Ascending aorta (tissue), 2 donors: ENCODE measurements at regions not wholly inside any gene's neighbourhood (a gene's known extent, or its start where the extent isn't known, plus 50 kb on each side); places are given as distances from the start of the nearest gene placed in this dataset.
"Not testable (repeated sequence)": the region's sequence is repeated elsewhere in the genome, so short reads cannot be mapped to it uniquely, and the experiment has no call there.

ENCODE experiments used
- DNase-seq, 2 donors: peaks; one replicate each; pipeline ENCODE4 v3.0.0-alpha.2; 2019; ENCODE audit warnings: low spot score in 2 of 2
- H3K27ac ChIP-seq, 2 donors: fragments of 200-600 bp; sonication (generic); one replicate each; pipeline ENCODE4 v1.5.1; 2016 to 2017; ENCODE audit warnings: mild to moderate bottlenecking in 1 of 2
- H3K27me3 ChIP-seq: fragments of 200-600 bp; sonication (generic); one replicate; pipeline ENCODE4 v1.5.1; 2017
- H3K36me3 ChIP-seq, 2 donors: fragments of 200-600 bp; sonication (generic); one replicate each; pipeline ENCODE4 v1.5.1; 2016
- H3K4me1 ChIP-seq, 2 donors: fragments of 200-600 bp; sonication (generic); one replicate each; pipeline ENCODE4 v1.5.1; 2016 to 2017; ENCODE audit warnings: mild to moderate bottlenecking in 1 of 2
- H3K4me3 ChIP-seq, 2 donors: fragments of 200-600 bp; sonication (generic); one replicate each; pipeline ENCODE4 v1.5.1; 2016 to 2017; ENCODE audit warnings: mild to moderate bottlenecking in 1 of 2
- H3K9me3 ChIP-seq, 2 donors: fragments of 200-600 bp; sonication (generic); one replicate each; pipeline ENCODE4 v1.5.1; 2016
- intact Hi-C: fragments of 100-400 bp; cut with DNase I; formaldehyde crosslinking; loops from one replicate; pipeline ENCODE4 v1.15.1; 2023
- TF ChIP-seq, protein P1 (sequence below), 3 experiments: fragments of 200-600 bp in 2 of 3; fragments of 450-650 bp in 1 of 3; sonication (generic) in 2 of 3; IDR thresholded peaks; one replicate each; pipeline ENCODE4 v1.5.1; 2016 to 2019; ENCODE audit warnings: antibody characterized with exemption in 3 of 3, mild to moderate bottlenecking in 1 of 3, moderate library complexity in 1 of 3

DNA sequence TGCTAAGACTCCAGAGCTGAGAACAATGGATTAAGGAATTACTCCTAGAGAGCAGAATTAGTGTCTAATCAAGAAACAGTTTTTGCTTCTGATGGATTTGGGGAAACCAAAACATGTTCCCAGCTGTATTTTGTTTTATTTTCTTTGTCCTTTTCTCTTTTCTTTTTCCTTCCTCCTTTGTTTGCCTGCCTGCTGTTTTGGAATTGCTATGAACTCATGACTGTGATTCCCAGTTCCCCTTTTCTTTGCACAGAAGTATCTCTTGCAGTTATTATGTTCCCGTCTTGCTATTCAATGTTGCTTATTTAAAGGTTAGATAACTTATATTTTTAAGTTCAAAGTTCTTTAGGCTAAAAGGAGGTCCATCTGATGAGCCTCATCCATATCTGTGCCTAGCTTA lies 77.0 kb upstream of the GBE1 start:
- Histone ChIP-seq H3K9me3 (no peaks in the 10 kb centered on the region), H3K27me3 (no peaks in the 10 kb centered on the region), H3K4me3 (no peak overlapping the region), H3K36me3 (no peaks in the 10 kb centered on the region), H3K27ac (no peak overlapping the region), H3K4me1 (peaks cover 0 to 2% of the 10 kb centered on the region in 2 donors)
- intact Hi-C loops: no loop called here
- TF ChIP-seq, protein P1, sequence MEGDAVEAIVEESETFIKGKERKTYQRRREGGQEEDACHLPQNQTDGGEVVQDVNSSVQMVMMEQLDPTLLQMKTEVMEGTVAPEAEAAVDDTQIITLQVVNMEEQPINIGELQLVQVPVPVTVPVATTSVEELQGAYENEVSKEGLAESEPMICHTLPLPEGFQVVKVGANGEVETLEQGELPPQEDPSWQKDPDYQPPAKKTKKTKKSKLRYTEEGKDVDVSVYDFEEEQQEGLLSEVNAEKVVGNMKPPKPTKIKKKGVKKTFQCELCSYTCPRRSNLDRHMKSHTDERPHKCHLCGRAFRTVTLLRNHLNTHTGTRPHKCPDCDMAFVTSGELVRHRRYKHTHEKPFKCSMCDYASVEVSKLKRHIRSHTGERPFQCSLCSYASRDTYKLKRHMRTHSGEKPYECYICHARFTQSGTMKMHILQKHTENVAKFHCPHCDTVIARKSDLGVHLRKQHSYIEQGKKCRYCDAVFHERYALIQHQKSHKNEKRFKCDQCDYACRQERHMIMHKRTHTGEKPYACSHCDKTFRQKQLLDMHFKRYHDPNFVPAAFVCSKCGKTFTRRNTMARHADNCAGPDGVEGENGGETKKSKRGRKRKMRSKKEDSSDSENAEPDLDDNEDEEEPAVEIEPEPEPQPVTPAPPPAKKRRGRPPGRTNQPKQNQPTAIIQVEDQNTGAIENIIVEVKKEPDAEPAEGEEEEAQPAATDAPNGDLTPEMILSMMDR (IDR thresholded peaks at IDR 0.05): no peak
- DNase-seq: no peak

DNA sequence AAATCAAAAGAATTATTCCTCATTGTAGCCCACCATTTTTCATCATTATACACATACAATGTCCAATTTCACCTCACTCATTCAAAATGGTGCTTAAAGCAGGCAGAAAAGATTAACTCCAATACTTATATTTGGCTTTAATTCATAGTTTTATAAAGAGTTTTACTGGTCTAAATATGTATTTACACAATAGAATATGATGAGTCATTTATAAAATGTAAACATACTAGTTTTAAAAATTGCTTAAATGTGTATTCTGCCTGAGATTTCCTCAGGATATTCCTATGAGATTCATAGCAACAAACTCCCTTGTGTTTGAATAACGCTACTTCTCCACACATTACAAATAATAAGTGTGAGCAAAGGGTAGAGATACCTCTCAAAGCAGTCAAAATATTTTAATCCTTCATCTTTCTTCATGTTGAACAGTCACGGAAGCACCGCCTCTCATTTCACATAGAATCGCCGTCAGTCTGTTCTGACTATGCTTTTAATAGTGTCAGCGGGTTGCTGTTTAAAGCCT lies 75.7 kb upstream of the GBE1 start:
- H3K36me3 ChIP-seq: no peaks in the 10 kb centered on the region
- no peaks in the 10 kb centered on the region for H3K9me3 ChIP-seq
- DNase-seq: no peak
- intact Hi-C loops: no loop called here
- H3K27me3 ChIP-seq: no peaks in the 10 kb centered on the region
- H3K4me3 ChIP-seq: no peak overlapping the region
- peaks cover 0 to 2% of the 10 kb centered on the region in 2 donors for H3K4me1 ChIP-seq
- TF ChIP-seq, protein P1 (IDR thresholded peaks at IDR 0.05): no peak
- H3K27ac ChIP-seq: no peak overlapping the region

DNA sequence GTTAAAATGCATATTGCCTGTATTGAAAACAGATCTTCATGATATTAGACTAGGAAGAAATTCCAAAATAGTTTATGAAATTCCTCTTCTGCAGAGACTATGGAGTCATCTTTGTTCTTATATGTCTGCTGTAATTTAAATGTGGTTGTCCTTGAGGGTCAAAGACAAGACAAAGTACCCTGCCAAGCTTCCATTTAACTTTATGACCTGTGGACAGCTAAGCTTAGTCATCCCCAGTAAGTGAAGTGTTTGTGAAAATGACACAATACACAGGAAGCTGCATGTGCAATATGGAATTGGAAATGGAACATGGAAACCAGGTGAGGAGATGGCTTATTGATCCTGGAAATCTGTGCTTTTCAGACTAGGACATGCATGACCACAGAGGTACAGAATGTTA lies 68.5 kb upstream of the GBE1 start:
- intact Hi-C loops: no loop called here
- no peak for DNase-seq
- Histone ChIP-seq H3K4me1 (no peaks in the 10 kb centered on the region), H3K9me3 (no peaks in the 10 kb centered on the region), H3K36me3 (no peaks in the 10 kb centered on the region), H3K27me3 (no peaks in the 10 kb centered on the region), H3K4me3 (no peak overlapping the region), H3K27ac (no peak overlapping the region)
- TF ChIP-seq, protein P1 (IDR thresholded peaks at IDR 0.05): no peak

DNA sequence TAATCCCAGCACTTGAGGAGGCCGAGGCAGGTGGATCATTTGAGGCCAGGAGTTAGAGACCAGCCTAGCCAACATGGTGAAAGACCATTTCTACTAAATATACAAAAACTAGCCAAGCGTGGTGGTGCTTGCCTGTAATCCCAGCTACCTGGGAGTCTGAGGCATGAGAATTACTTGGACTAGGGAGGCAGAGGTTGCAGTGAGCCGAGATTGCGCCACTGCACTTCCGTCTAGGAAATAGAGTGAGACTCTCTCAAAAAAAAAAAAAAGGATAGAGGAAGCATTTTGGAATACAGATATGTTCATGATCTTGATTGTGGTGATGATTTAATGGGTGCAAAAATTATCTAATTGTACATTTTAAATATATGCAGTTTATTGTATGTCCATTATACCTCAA lies 67.8 kb upstream of the GBE1 start:
- H3K4me3 ChIP-seq, H3K27me3 ChIP-seq, DNase-seq, H3K36me3 ChIP-seq, H3K9me3 ChIP-seq, intact Hi-C loops, H3K4me1 ChIP-seq, H3K27ac ChIP-seq: not testable (repeated sequence)

DNA sequence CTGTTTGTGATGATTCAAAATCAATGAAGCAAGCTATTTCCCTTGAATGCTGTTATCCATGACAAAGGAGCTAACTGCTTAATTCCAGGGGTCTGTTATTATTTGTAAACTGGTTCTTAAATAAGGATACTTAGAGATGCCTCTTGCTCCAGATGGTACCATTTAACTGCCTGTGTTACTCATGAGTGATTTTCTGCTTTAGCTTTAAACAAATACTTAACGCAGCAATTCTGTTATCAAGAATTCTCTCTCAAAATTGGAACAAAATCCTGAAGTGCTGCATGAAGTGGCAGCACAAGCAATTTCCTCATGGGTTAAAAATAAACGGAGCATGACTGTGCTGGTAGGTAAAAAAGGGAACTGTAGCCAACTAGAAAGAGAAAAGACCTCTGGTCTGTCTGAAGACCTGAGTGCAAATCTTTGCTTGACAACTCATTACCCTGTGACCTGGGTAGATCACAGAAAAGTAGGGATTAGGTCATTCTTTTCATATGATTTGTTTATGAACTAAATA lies 62.5 kb upstream of the GBE1 start:
- H3K4me3 ChIP-seq: no peak overlapping the region
- H3K27me3 ChIP-seq: no peaks in the 10 kb centered on the region
- TF ChIP-seq, protein P1 (IDR thresholded peaks at IDR 0.05): no peak
- no peaks in the 10 kb centered on the region for H3K4me1 ChIP-seq
- no peaks in the 10 kb centered on the region for H3K36me3 ChIP-seq
- intact Hi-C loops: no loop called here
- H3K27ac ChIP-seq: no peak overlapping the region
- no peak for DNase-seq
- no peaks in the 10 kb centered on the region for H3K9me3 ChIP-seq

DNA sequence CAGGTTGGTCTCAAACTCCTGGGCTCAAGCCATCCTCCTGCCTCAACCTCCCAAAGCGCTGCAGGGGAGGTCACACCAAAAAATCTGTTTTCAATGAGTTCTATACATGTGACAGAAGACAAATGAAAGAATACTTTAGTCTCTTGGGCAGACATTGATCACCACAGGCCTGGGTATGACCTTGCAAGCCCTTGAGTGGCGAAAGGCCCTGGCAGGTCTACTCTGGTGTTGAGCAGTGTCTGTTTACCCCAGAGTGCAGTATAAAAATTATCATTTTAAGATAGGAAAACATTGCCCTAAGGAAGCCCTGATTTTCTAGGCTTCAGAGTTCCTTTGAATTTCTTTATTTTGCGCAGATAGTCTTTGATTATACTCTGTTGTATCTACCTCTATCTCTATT lies 61.6 kb upstream of the GBE1 start:
- Histone ChIP-seq H3K27ac (no peak overlapping the region), H3K4me3 (no peak overlapping the region), H3K27me3 (no peaks in the 10 kb centered on the region), H3K36me3 (no peaks in the 10 kb centered on the region), H3K9me3 (no peaks in the 10 kb centered on the region), H3K4me1 (no peaks in the 10 kb centered on the region)
- DNase-seq: no peak
- TF ChIP-seq, protein P1 (IDR thresholded peaks at IDR 0.05): no peak
- intact Hi-C loops: no loop called here
